Tongue (tissue), 1 donor: ENCODE measurements at regions not wholly inside any gene's neighbourhood (a gene's known extent, or its start where the extent isn't known, plus 50 kb on each side); places are given as distances from the start of the nearest gene placed in this dataset.
"Not testable (repeated sequence)": the region's sequence is repeated elsewhere in the genome, so short reads cannot be mapped to it uniquely, and the experiment has no call there.

Experiments used
- DNase-seq: peaks from one replicate; pipeline ENCODE4 v3.0.0-alpha.2; 2015

- DNase-seq = no peak
Observed at GRCh38 chr15:35208353-35208752, 123.3 kb upstream of the NANOGP8 start.

DNA sequence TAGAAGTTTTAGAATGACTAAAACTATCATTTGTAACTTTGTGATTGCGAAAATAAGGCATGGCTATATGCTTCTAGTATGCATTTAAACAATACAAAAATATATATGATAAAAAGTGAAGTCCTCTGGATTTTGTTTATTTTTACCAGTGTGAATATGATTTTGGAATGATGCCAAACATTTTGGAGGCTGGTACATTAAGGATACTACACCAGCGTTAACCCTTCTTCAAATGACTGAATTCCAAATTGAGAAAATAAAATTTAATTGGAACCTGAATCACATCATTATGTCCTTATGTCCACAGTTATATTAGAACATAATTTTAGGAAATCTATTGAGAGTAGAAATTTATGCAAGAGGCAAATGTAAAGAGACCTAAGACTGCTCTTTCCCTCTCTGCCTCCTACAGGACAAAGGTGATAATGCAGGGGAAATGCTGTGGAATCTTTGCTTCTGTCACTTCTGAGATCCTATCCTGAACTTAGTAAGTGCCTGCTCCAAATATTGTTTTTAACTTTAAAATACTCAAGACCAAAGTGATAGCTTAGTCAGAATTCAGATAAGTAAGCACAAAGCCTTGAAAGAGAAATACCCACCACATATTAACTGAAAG lies 121.1 kb upstream of the NANOGP8 start:
- no peak for DNase-seq

GRCh38 chr15:35198197-35198596 lies 113.1 kb upstream of the NANOGP8 start:
- no peak for DNase-seq

GRCh38 chr15:35197754-35198153 lies 112.7 kb upstream of the NANOGP8 start:
- DNase-seq = no peak

GRCh38 chr15:35197306-35197705 lies 112.2 kb upstream of the NANOGP8 start:
- no peak for DNase-seq

GRCh38 chr15:35196273-35196672 lies 111.2 kb upstream of the NANOGP8 start:
- DNase-seq = no peak

DNA sequence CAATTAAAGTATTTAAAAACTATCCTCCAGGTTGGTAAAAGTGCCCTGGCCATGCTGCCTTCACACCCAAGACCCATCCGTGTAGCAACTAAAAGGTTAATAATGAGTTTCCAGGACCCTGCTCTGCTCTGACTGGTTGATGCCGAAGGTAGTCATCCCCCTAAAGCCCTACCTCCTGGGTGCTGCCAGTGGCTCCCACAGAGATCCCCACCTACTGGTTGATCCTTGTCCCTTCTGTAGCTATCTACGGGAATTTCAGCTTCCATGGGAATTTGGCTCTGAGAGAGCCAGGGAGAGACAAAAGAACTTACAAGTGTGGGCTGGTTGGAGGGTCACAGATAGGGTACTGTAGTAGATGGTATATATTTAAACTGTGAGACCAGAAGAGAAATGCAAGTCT lies 110.6 kb upstream of the NANOGP8 start:
- DNase-seq = no peak

DNA sequence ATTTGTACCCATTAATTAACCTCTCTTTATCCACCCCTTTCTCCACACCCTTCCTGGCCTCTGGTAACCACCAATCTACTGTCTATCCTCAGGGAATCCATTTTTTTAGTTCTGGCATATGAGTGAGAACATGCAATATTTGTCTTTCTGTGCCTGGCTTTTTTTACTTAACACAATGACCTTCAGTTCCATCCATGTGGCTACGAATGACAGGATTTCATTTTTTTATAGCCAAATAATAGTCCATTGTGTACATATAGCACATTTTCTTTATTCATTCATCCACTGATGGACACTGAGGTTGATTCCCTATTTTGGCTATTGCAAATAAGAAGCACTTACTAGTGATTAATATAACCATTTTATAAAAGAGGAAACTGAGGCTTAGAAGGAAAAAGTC lies 109.9 kb upstream of the NANOGP8 start:
- DNase-seq = no peak

GRCh38 chr15:35194296-35194695 lies 109.2 kb upstream of the NANOGP8 start:
- DNase-seq = no peak

DNA sequence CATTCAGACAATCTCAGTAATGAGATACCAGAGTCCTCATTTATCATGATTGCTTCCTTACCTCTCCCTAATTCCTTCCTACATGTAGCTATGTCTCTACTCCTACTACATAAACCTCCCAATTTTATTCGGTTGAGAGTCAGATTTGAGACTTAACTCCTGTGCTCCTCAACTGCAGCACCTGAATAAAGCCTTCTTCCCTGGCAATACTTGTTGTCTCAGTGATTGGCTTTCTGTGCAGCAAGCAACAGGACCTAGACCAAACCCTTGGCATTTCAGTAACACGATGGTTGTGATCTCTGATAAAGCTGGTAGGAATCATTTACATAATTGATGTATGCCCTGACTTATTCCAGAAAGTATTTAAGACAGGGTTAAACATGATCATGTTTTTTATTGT lies 106.7 kb upstream of the NANOGP8 start:
- DNase-seq = no peak

GRCh38 chr15:35186346-35186745 lies 101.3 kb upstream of the NANOGP8 start:
- no peak for DNase-seq

- no peak for DNase-seq
Observed at GRCh38 chr15:35184646-35185045, 99.6 kb upstream of the NANOGP8 start.

DNA sequence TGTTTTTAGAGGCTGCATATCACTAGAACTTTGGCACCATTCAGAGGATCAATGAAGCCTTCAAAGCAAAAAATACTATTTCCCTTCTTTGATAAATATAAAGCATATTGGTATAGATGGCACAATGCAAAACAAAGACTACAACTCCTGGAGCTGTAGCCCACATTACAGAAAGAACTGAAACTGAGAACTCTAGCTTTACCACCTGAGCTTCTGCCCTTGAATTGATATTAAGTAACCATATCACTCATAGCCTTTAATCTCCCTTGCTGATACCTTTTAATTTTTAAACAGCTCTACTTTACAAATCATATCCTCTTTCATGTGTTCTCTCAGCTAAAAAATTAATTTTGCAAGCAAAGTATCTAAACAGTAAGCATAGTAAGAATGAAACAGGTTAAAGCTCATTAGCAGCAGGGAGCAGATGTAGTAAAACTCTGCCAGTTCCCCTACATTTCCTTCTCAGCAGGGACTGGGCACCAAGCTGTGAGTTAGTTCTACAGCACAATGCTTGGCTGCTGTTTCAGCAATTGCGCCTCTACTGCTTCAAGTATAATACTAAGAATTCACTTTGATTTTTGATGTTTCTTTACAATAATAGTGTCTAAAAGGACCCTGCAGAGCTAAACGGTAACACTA lies 97.9 kb upstream of the NANOGP8 start:
- no peak for DNase-seq

DNA sequence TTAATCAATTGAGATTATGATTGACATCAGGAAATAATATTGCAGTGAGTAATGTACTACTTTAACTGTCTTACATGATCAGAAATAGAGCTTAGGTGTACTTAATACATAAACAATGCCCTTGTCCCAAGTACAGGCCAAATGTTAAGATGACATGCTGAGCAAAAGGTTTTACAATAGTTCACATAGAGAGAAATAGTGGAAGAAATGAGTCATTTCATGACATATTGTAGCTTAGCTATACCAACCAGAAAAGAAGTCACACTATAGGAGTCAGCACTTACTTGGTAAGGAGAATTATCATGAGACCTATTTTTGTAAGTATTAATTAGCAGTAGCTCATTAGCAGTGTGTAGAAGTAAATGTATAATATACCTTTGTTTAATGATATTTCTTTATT lies 96.4 kb upstream of the NANOGP8 start:
- DNase-seq = no peak

DNA sequence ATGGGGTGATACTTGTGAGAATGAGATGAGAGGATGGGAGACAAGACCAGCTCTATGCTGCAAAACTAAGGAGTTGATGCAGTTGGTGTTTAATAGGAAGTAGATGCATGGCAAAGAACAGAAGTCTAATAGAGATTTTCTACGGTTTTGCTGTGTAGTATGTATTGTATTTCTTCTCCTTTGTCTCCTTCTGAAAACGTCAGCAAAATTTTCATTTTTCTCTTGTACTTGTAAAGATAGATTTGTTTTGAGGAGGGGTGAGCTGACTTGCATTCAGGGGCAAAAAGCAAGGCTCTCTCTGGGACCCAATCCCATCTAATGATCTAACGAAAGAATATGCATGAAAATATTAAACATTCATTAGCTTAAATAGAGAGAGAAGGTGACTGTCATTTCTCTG lies 94.6 kb upstream of the NANOGP8 start:
- no peak for DNase-seq

- DNase-seq = not testable (repeated sequence)
Observed at GRCh38 chr15:35178186-35178585, 93.1 kb upstream of the NANOGP8 start.

DNA sequence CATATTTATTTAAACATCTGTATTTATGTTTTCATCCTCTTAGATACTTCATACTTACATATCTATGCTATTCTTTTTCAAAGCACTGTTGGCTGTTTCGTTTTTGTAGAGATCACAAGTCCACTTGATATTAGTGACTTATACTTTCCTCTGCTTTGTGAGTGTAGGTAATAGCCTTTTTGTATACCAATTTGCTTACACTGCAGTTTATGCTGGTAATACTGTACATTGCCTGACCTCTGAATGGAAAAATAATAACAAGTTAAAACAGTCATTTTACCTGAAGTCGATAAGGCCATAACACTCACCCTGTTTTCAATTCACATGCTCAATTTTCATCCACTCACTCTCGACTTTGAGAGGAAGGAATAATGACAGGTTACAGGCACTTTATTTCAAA lies 89.9 kb upstream of the NANOGP8 start:
- DNase-seq = no peak

DNA sequence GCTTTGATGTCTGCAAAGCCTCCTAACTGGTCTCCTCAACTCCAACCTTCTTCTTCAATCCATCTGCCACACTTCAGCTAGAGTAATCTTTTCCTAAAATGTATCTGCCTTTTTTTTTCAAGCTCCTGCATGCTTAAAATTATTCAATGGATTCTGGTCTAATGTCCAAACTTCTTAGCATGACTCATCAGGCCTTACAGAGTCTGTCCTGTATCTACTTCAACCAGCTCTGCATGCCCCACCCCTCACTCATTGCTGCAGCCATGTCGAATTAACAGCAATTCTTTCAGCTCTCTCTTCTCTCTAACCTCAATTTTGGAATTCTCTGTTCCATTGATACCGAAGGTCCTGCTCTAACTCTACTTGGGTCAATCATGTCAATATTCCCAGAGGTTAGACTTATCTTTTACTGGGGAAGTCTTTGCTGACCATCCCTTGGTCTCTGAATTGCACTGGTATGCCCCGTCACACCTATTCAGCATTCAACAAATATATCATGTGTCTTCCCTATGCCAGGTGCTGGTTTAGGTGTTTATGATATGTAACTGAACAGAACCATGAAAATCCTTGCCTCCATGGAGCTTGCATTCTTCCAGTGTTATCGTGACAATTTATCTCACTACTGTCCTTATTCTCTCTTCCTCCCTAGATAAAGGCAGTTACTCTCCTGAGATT lies 88.5 kb upstream of the NANOGP8 start:
- no peak for DNase-seq

- DNase-seq = no peak
Observed at GRCh38 chr15:35170207-35170606, 85.1 kb upstream of the NANOGP8 start.

DNA sequence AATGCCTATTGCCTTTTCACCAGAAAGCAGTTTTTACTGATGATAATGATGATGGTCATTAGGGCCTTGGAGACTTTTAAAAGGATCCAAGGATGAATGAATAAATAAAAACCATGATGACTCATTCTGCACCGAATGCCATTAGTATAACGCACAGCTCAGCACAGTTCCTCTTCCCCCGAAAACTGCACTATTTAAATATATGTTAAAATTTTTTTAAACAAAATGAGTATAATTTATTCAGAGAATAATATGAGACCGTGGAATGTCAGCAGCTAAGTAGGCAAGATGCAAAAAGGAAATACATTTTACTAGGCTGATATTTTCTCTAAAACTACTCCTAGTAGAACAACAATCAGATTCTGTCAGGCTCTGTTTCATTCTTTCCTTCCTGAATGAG lies 83.4 kb upstream of the NANOGP8 start:
- no peak for DNase-seq

GRCh38 chr15:35167675-35168074 lies 82.6 kb upstream of the NANOGP8 start:
- DNase-seq = no peak

- DNase-seq = no peak
Observed at GRCh38 chr15:35166730-35167359, 81.8 kb upstream of the NANOGP8 start.

GRCh38 chr15:35161694-35162093 lies 76.6 kb upstream of the NANOGP8 start:
- DNase-seq = no peak

- DNase-seq = no peak
Observed at GRCh38 chr15:35159170-35159569, 74.1 kb upstream of the NANOGP8 start.
